ENCODE measurements at regions not wholly inside any gene's neighbourhood (a gene's known extent, or its start where the extent isn't known, plus 50 kb on each side); places are given as distances from the start of the nearest gene placed in this dataset.

GRCh38 chr2:88236666-88237065, 66.5 kb downstream of the THNSL2 start:
- ChIA-PET CTCF (ENCODE audit: partially characterized antibody) (interaction anchor here (1.1 to 3.1 kb wide), 3 partner anchors 25 to 219 kb away, joined by 4 to 13 read pairs (median 4); no protein-coding TSS in a partner anchor), POLR2A (ENCODE audit: partially characterized antibody) (no interaction called here)
- 90% methylated on average over 3 of the region's 3 CpGs; no CpG with 5 or more reads in 1 of the 2 experiments for WGBS, 2 experiments (ENCODE audit: extremely low coverage in 1 of 2, insufficient coverage in 1 of 2, insufficient read length in 1 of 2, insufficient replicate concordance in 2 of 2, low coverage in 1 of 2, low lambda C conversion rate in 2 of 2, missing lambda C conversion rate in 1 of 2)
- no peak for TF ChIP-seq POU5F1 (IDR thresholded peaks at IDR 0.05; ENCODE audit: low read depth, low read length)
- no peak for TF ChIP-seq ASH2L (IDR thresholded peaks at IDR 0.05; ENCODE audit: low read length)
- TF ChIP-seq KDM5A (IDR thresholded peaks at IDR 0.05; ENCODE audit: low read length) = no peak
- TF ChIP-seq HDAC6 (IDR thresholded peaks at IDR 0.05; ENCODE audit: low read depth, low read length) = no peak
- no peak for TF ChIP-seq NRF1 (IDR thresholded peaks at IDR 0.05; ENCODE audit: low read depth, low read length)
- TF ChIP-seq ATF3 (IDR thresholded peaks at IDR 0.05; ENCODE audit: insufficient read depth, low read depth, low read length) = no peak
- no peak for TF ChIP-seq PHF8 (conservative IDR thresholded peaks at IDR 0.05; ENCODE audit: low read depth, low read length)
- TF ChIP-seq SIRT6 (IDR thresholded peaks at IDR 0.05; ENCODE audit: low read length) = no peak
- TF ChIP-seq E2F6 (IDR thresholded peaks at IDR 0.05) = no peak
- TF ChIP-seq JUN (IDR thresholded peaks at IDR 0.05; ENCODE audit: low read depth, low read length) = no peak
- no peak for TF ChIP-seq CEBPB (IDR thresholded peaks at IDR 0.05; ENCODE audit: low read depth, low read length)
- TF ChIP-seq TCF12 (IDR thresholded peaks at IDR 0.05; ENCODE audit: low read depth, low read length) = no peak
- no peak for TF ChIP-seq RXRA (IDR thresholded peaks at IDR 0.05; ENCODE audit: insufficient read depth, low read depth, low read length)
- no peak for TF ChIP-seq CTBP2 (IDR thresholded peaks at IDR 0.05; ENCODE audit: borderline replicate concordance, insufficient read depth, insufficient read length, low read length)

More at GRCh38 chr2:88236666-88237065, 66.5 kb downstream of the THNSL2 start:
- Histone ChIP-seq H2AFZ (ENCODE audit: low read length) (no peak overlapping the region), H2BK12ac (ENCODE audit: low read depth, low read length) (no peak overlapping the region), H4K91ac (replicated peaks; ENCODE audit: insufficient read length, low read length) (no peak overlapping the region), H3K4ac (replicated peaks; ENCODE audit: insufficient read length, low read depth, low read length) (no peak overlapping the region), H3K23ac (ENCODE audit: insufficient read length) (no peak overlapping the region), H3K18ac (ENCODE audit: extremely low read depth, low read length) (no peak overlapping the region), H4K8ac (ENCODE audit: extremely low read depth, insufficient read depth, low read length) (no peak overlapping the region), H3K4me1 (replicated peaks in 1 of 4; ENCODE audit: control insufficient read depth in 3 of 4, insufficient read depth in 4 of 4, low read length in 3 of 4) (peaks cover 0 to 5% (median 0%) of the 10 kb centered on the region in 4 experiments; a peak in 1 of 7 replicates), H3K27me3 (replicated peaks in 1 of 4; ENCODE audit: control insufficient read depth in 3 of 4, extremely low read depth in 1 of 4, insufficient read depth in 3 of 4, low read length in 3 of 4) (no peaks in the 10 kb centered on the region), H2BK120ac (replicated peaks; ENCODE audit: low read depth, low read length) (no peak overlapping the region), H3K23me2 (ENCODE audit: low read depth, low read length) (no peaks in the 10 kb centered on the region), H4K20me1 (replicated peaks in 1 of 2; ENCODE audit: control insufficient read depth in 1 of 2, insufficient read depth in 2 of 2, low read length in 2 of 2) (no peaks in the 10 kb centered on the region), H2BK5ac (ENCODE audit: low read depth, low read length) (no peak overlapping the region), H4K5ac (ENCODE audit: insufficient read length, low read depth, low read length) (no peak overlapping the region), H2AK5ac (ENCODE audit: low read depth, low read length) (no peak overlapping the region), H3K9me3 (ENCODE audit: insufficient read depth in 2 of 2, low read depth in 1 of 2, low read length in 1 of 2) (no peaks in the 10 kb centered on the region; a peak in 1 of 4 replicates), H3K79me2 (ENCODE audit: control insufficient read depth in 1 of 2, insufficient read depth in 2 of 2, low read length in 2 of 2) (no peaks in the 10 kb centered on the region), H3K9ac (replicated peaks in 1 of 4; ENCODE audit: extremely low read depth in 1 of 4, low read depth in 3 of 4, low read length in 3 of 4) (no peak overlapping the region), H2BK20ac (ENCODE audit: low read length) (no peak overlapping the region), H3K79me1 (ENCODE audit: low read depth, low read length) (no peaks in the 10 kb centered on the region; the same call in 1 of the 2 replicates), H3K27ac (ENCODE audit: low read depth, low read length) (no peak overlapping the region), H3K56ac (replicated peaks; ENCODE audit: insufficient read length, low read depth, low read length) (no peak overlapping the region), H3K14ac (ENCODE audit: insufficient read length) (no peak overlapping the region), H3K4me2 (ENCODE audit: insufficient read depth in 1 of 2, low read depth in 2 of 2, low read length in 2 of 2) (no peak overlapping the region), H3K4me3 (ENCODE audit: extremely low read depth in 1 of 4, insufficient read depth in 2 of 4, low read depth in 3 of 4, low read length in 4 of 4) (no peak overlapping the region), H3K36me3 (ENCODE audit: control insufficient read depth in 2 of 4, insufficient read depth in 4 of 4, low read length in 3 of 4) (no peaks in the 10 kb centered on the region), H2BK15ac (ENCODE audit: low read length) (no peak overlapping the region)
- no peak for FAIRE-seq
- DNase-seq (ENCODE audit: low read depth in 1 of 2, low spot score in 2 of 2) = no peak

Data from H1 (cell line).